ENCODE measurements at regions not wholly inside any gene's neighbourhood (a gene's known extent, or its start where the extent isn't known, plus 50 kb on each side); places are given as distances from the start of the nearest gene placed in this dataset.

DNA sequence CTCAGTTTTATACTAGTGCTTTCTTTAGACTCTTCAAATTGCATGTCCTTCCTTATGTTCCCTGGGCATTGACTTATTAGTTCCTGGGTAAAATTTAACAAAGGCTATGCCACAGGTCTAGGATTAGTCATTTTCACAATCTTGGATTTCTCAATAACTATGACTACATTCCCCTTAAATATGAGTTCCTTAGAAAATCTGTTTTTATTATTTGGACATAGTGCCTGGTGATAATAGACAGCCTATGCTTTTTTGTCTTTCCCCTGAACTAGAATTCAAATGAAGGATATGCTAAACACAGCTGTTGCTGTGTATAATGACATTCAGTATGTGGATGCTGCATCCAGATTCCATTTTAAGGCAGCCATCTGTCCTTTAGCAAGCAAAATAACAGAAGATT is 1252.8 kb upstream of the GJE1 start:
- Histone ChIP-seq H3K4me1 (ENCODE audit: insufficient read depth, low read length) (no peaks in the 10 kb centered on the region), H3K27ac (ENCODE audit: low read depth, low read length) (no peak overlapping the region), H3K36me3 (ENCODE audit: insufficient read depth, low read length) (no peaks in the 10 kb centered on the region), H3K27me3 (ENCODE audit: insufficient read depth, low read length) (no peaks in the 10 kb centered on the region), H3K79me2 (ENCODE audit: insufficient read depth, low read length) (no peaks in the 10 kb centered on the region), H4K20me1 (ENCODE audit: insufficient read depth, low read length) (no peaks in the 10 kb centered on the region), H2AFZ (ENCODE audit: low read depth, low read length) (no peak overlapping the region), H3K9ac (ENCODE audit: low read length) (no peak overlapping the region), H3K4me3 (ENCODE audit: insufficient read depth, low read depth, low read length) (no peak overlapping the region), H3K4me2 (ENCODE audit: low read length) (no peak overlapping the region), H3K9me3 (ENCODE audit: insufficient read depth, low read depth, low read length) (no peaks in the 10 kb centered on the region)
- FAIRE-seq (peak; percentile 17), DNase-seq (ENCODE audit: low read depth) (peak; percentile 62)
- no peak overlapping the region for H3K27ac Mint-ChIP-seq (ENCODE audit: unreplicated experiment)
- H3K4me3 Mint-ChIP-seq (ENCODE audit: unreplicated experiment), result no peak overlapping the region
- H3K9me3 Mint-ChIP-seq (ENCODE audit: unreplicated experiment), result peaks cover 4% of the 10 kb centered on the region
- H3K36me3 Mint-ChIP-seq (ENCODE audit: low read depth, unreplicated experiment), result no peaks in the 10 kb centered on the region
- no peaks in the 10 kb centered on the region for H3K27me3 Mint-ChIP-seq (ENCODE audit: low read depth, unreplicated experiment)
- no peaks in the 10 kb centered on the region for H3K4me1 Mint-ChIP-seq (ENCODE audit: low read depth, unreplicated experiment)
- TF ChIP-seq, protein P1, sequence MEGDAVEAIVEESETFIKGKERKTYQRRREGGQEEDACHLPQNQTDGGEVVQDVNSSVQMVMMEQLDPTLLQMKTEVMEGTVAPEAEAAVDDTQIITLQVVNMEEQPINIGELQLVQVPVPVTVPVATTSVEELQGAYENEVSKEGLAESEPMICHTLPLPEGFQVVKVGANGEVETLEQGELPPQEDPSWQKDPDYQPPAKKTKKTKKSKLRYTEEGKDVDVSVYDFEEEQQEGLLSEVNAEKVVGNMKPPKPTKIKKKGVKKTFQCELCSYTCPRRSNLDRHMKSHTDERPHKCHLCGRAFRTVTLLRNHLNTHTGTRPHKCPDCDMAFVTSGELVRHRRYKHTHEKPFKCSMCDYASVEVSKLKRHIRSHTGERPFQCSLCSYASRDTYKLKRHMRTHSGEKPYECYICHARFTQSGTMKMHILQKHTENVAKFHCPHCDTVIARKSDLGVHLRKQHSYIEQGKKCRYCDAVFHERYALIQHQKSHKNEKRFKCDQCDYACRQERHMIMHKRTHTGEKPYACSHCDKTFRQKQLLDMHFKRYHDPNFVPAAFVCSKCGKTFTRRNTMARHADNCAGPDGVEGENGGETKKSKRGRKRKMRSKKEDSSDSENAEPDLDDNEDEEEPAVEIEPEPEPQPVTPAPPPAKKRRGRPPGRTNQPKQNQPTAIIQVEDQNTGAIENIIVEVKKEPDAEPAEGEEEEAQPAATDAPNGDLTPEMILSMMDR (IDR thresholded peaks at IDR 0.05; ENCODE audit: insufficient read depth, low read depth, low read length), result no peak
- no peak for TF ChIP-seq EZH2 (IDR thresholded peaks at IDR 0.05; ENCODE audit: insufficient read depth, low read length)

DNA sequence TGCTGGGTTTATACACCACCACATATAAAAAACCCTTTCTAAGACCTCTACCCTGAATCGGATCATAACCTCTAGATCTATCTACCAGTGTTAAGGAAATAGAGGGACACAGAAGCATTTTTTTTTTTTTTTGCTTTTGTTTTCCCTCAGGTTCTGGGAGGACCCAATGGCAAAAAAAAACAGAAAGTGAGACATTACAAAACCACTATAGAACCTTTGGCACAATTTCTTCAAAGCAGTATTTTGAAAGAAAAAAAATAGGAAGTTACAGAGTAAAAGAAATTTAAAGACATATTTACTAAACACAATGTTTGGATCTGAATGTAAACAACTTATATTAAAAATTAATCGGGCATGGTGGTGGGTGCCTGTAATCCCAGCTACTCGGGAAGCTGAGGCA is 1258.7 kb upstream of the GJE1 start:
- Histone ChIP-seq H3K27me3 (ENCODE audit: insufficient read depth, low read length) (no peaks in the 10 kb centered on the region), H3K9me3 (ENCODE audit: insufficient read depth, low read depth, low read length) (no peaks in the 10 kb centered on the region), H3K4me1 (ENCODE audit: insufficient read depth, low read length) (no peaks in the 10 kb centered on the region), H3K4me2 (ENCODE audit: low read length) (no peak overlapping the region), H3K36me3 (ENCODE audit: insufficient read depth, low read length) (no peaks in the 10 kb centered on the region), H3K9ac (ENCODE audit: low read length) (no peak overlapping the region), H4K20me1 (ENCODE audit: insufficient read depth, low read length) (no peaks in the 10 kb centered on the region), H3K27ac (ENCODE audit: low read depth, low read length) (no peak overlapping the region), H3K4me3 (ENCODE audit: insufficient read depth, low read depth, low read length) (no peak overlapping the region), H2AFZ (ENCODE audit: low read depth, low read length) (no peak overlapping the region), H3K79me2 (ENCODE audit: insufficient read depth, low read length) (no peaks in the 10 kb centered on the region)
- DNase-seq (ENCODE audit: low read depth) (no peak), FAIRE-seq (no peak)
- Mint-ChIP-seq H3K27me3 (ENCODE audit: low read depth, unreplicated experiment) (no peaks in the 10 kb centered on the region), H3K36me3 (ENCODE audit: low read depth, unreplicated experiment) (peaks cover 3% of the 10 kb centered on the region), H3K9me3 (ENCODE audit: unreplicated experiment) (peaks cover 10% of the 10 kb centered on the region), H3K4me3 (ENCODE audit: unreplicated experiment) (no peak overlapping the region), H3K4me1 (ENCODE audit: low read depth, unreplicated experiment) (peaks cover 3% of the 10 kb centered on the region), H3K27ac (ENCODE audit: unreplicated experiment) (no peak overlapping the region)
- TF ChIP-seq, protein P1 (IDR thresholded peaks at IDR 0.05; ENCODE audit: insufficient read depth, low read depth, low read length), result no peak
- TF ChIP-seq EZH2 (IDR thresholded peaks at IDR 0.05; ENCODE audit: insufficient read depth, low read length), result no peak

GRCh38 chr6:140872885-140873284 is 1259.8 kb upstream of the GJE1 start:
- no peak overlapping the region for H3K4me3 ChIP-seq (ENCODE audit: insufficient read depth, low read depth, low read length)
- no peak for FAIRE-seq
- TF ChIP-seq, protein P1 (IDR thresholded peaks at IDR 0.05; ENCODE audit: insufficient read depth, low read depth, low read length), result no peak
- no peak for TF ChIP-seq EZH2 (IDR thresholded peaks at IDR 0.05; ENCODE audit: insufficient read depth, low read length)
- peaks cover 3% of the 10 kb centered on the region for H3K36me3 Mint-ChIP-seq (ENCODE audit: low read depth, unreplicated experiment)
- H3K9ac ChIP-seq (ENCODE audit: low read length), result no peak overlapping the region
- no peaks in the 10 kb centered on the region for H3K36me3 ChIP-seq (ENCODE audit: insufficient read depth, low read length)
- peaks cover 10% of the 10 kb centered on the region for H3K9me3 Mint-ChIP-seq (ENCODE audit: unreplicated experiment)
- no peaks in the 10 kb centered on the region for H4K20me1 ChIP-seq (ENCODE audit: insufficient read depth, low read length)
- H3K4me1 Mint-ChIP-seq (ENCODE audit: low read depth, unreplicated experiment), result peaks cover 3% of the 10 kb centered on the region
- H3K27ac ChIP-seq (ENCODE audit: low read depth, low read length), result no peak overlapping the region
- no peak for DNase-seq (ENCODE audit: low read depth)
- no peak overlapping the region for H2AFZ ChIP-seq (ENCODE audit: low read depth, low read length)
- H3K4me3 Mint-ChIP-seq (ENCODE audit: unreplicated experiment), result no peak overlapping the region
- no peak overlapping the region for H3K27ac Mint-ChIP-seq (ENCODE audit: unreplicated experiment)
- no peak overlapping the region for H3K4me2 ChIP-seq (ENCODE audit: low read length)
- H3K27me3 ChIP-seq (ENCODE audit: insufficient read depth, low read length), result no peaks in the 10 kb centered on the region
- H3K27me3 Mint-ChIP-seq (ENCODE audit: low read depth, unreplicated experiment), result no peaks in the 10 kb centered on the region
- no peaks in the 10 kb centered on the region for H3K4me1 ChIP-seq (ENCODE audit: insufficient read depth, low read length)
- no peaks in the 10 kb centered on the region for H3K9me3 ChIP-seq (ENCODE audit: insufficient read depth, low read depth, low read length)
- no peaks in the 10 kb centered on the region for H3K79me2 ChIP-seq (ENCODE audit: insufficient read depth, low read length)
